ENCODE measurements at regions not wholly inside any gene's neighbourhood (a gene's known extent, or its start where the extent isn't known, plus 50 kb on each side); places are given as distances from the start of the nearest gene placed in this dataset.

- CTCF ChIA-PET, result interaction anchor here (0.6 kb wide), 1 partner anchor 232 kb away, joined by 3 read pairs; no protein-coding TSS in a partner anchor
- intact Hi-C loops (cut with micrococcal nuclease; ENCODE audit: unreplicated experiment), result no loop called here
- ATAC-seq (no peak), DNase-seq (ENCODE audit: low read depth, low spot score) (no peak)
- Histone ChIP-seq H3K9me3 (ENCODE audit: control insufficient read depth, insufficient read depth, low read depth, low read length) (no peaks in the 10 kb centered on the region), H3K4me1 (ENCODE audit: control insufficient read depth, insufficient read depth, low read length) (no peaks in the 10 kb centered on the region), H3K27ac (ENCODE audit: low read length) (no peak overlapping the region), H3K4me3 (ENCODE audit: low read depth in 2 of 2, low read length in 2 of 2) (no peak overlapping the region), H3K27me3 (ENCODE audit: control insufficient read depth, insufficient read depth, low read length) (no peaks in the 10 kb centered on the region), H3K36me3 (ENCODE audit: control insufficient read depth, insufficient read depth, low read length) (no peaks in the 10 kb centered on the region)
- TF ChIP-seq REST (IDR thresholded peaks at IDR 0.05; ENCODE audit: insufficient read depth in 1 of 2, low read depth in 2 of 2, low read length in 1 of 2), result no peak
- TF ChIP-seq POLR2AphosphoS5 (IDR thresholded peaks at IDR 0.05; ENCODE audit: low read depth, low read length), result no peak
- TF ChIP-seq TCF7L2 (IDR thresholded peaks at IDR 0.05; ENCODE audit: low read depth, low read length), result no peak
- BruUV-seq (replicated peaks), result no TSS peak
- in situ Hi-C loops (cut with HindIII; ENCODE audit: low pct_unique_long_range_greater_than_20kb, low sequenced_read_pairs), result no loop called here
- POLR2A ChIA-PET, result no interaction called here
Observed at GRCh38 chr11:42085736-42086135, 626.3 kb upstream of the LRRC4C start.

GRCh38 chr11:42093541-42093940 is 634.1 kb upstream of the LRRC4C start:
- ATAC-seq (no peak), DNase-seq (ENCODE audit: low read depth, low spot score) (no peak)
- TF ChIP-seq REST (IDR thresholded peaks at IDR 0.05; ENCODE audit: insufficient read depth in 1 of 2, low read depth in 2 of 2, low read length in 1 of 2) (no peak), POLR2AphosphoS5 (IDR thresholded peaks at IDR 0.05; ENCODE audit: low read depth, low read length) (no peak), CTCF (IDR thresholded peaks at IDR 0.05) (no peak), SIN3A (IDR thresholded peaks at IDR 0.05; ENCODE audit: borderline replicate concordance, insufficient read depth, low read depth, low read length) (no peak), TCF7L2 (IDR thresholded peaks at IDR 0.05; ENCODE audit: low read depth, low read length) (no peak)
- Histone ChIP-seq H3K36me3 (ENCODE audit: control insufficient read depth, insufficient read depth, low read length) (no peaks in the 10 kb centered on the region), H3K4me1 (ENCODE audit: control insufficient read depth, insufficient read depth, low read length) (no peaks in the 10 kb centered on the region), H3K27ac (ENCODE audit: low read length) (no peak overlapping the region), H3K4me3 (ENCODE audit: low read depth in 2 of 2, low read length in 2 of 2) (no peak overlapping the region), H3K9me3 (ENCODE audit: control insufficient read depth, insufficient read depth, low read depth, low read length) (no peaks in the 10 kb centered on the region), H3K27me3 (ENCODE audit: control insufficient read depth, insufficient read depth, low read length) (no peaks in the 10 kb centered on the region)
- in situ Hi-C loops (cut with HindIII; ENCODE audit: low pct_unique_long_range_greater_than_20kb, low sequenced_read_pairs) (no loop called here), intact Hi-C loops (cut with micrococcal nuclease; ENCODE audit: unreplicated experiment) (no loop called here)
- ChIA-PET POLR2A (no interaction called here), CTCF (no interaction called here)
- BruUV-seq (replicated peaks), result no TSS peak

Data from Panc1 (cell line).